OCI-LY7 (cell line): ENCODE measurements at regions not wholly inside any gene's neighbourhood (a gene's known extent, or its start where the extent isn't known, plus 50 kb on each side); places are given as distances from the start of the nearest gene placed in this dataset.

ENCODE experiments used
- BruUV-seq: library from RNA; stranded (reverse); fragments of 400-500 nt; replicated peaks from 2 replicates; lab custom pipeline; 2021; lab: Mats Ljungman, UMichigan
- CTCF ChIA-PET: fragments of 300-600 bp; sonication (Branson Sonifier 250); formaldehyde crosslinking; loops from one replicate; lab custom pipeline; 2022; ENCODE audit warnings: antibody characterized with exemption; ENCODE audit not compliant: unreplicated experiment; lab: Charles Lee
- POLR2A ChIA-PET: fragments of 300-600 bp; sonication (Branson Sonifier 250); formaldehyde crosslinking; loops from one replicate; lab custom pipeline; 2022; ENCODE audit warnings: antibody characterized with exemption; lab: Charles Lee
- DNase-seq: peaks from one replicate; pipeline ENCODE4 v3.0.0-alpha.2; 2015; ENCODE audit warnings: low spot score
- H2AFZ ChIP-seq: fragments of 200-600 bp; sonication (generic), shearing (Covaris generic); 2 replicates; pipeline ENCODE4 v1.6.1; 2014; ENCODE audit warnings: mild to moderate bottlenecking, antibody characterized with exemption, low read length, moderate library complexity
- H3K27ac ChIP-seq: fragments of 200-600 bp; sonication (generic); 2 replicates; pipeline ENCODE4 v1.5.1; 2014; ENCODE audit warnings: mixed run types, low read depth, mild to moderate bottlenecking, moderate library complexity, low read length, inconsistent platforms; ENCODE audit not compliant: poor library complexity, severe bottlenecking
- H3K36me3 ChIP-seq: fragments of 200-600 bp; sonication (generic); 2 replicates; pipeline ENCODE4 v1.6.1; 2014; ENCODE audit warnings: mild to moderate bottlenecking, antibody characterized with exemption, low read length, moderate library complexity, mixed read lengths; ENCODE audit not compliant: insufficient read depth
- H3K4me1 ChIP-seq: fragments of 200-600 bp; sonication (generic); 2 replicates; pipeline ENCODE4 v1.5.1; 2014; ENCODE audit warnings: mild to moderate bottlenecking, low read length; ENCODE audit not compliant: insufficient read depth, poor library complexity, severe bottlenecking
- H3K4me2 ChIP-seq: fragments of 200-600 bp; sonication (generic); 2 replicates; pipeline ENCODE4 v1.6.1; 2014; ENCODE audit warnings: mild to moderate bottlenecking, low read length
- H3K4me3 ChIP-seq: fragments of 200-600 bp; sonication (generic); 2 replicates; pipeline ENCODE4 v1.5.1; 2014; ENCODE audit warnings: mild to moderate bottlenecking, low read depth, low read length; ENCODE audit not compliant: poor library complexity, severe bottlenecking
- H3K79me2 ChIP-seq: fragments of 200-600 bp; sonication (generic); 2 replicates; pipeline ENCODE4 v1.6.1; 2016; ENCODE audit warnings: low read depth, mild to moderate bottlenecking, low read length, moderate library complexity, mixed read lengths; ENCODE audit not compliant: insufficient read depth
- H3K9me2 ChIP-seq: fragments of 200-600 bp; sonication (generic); 2 replicates; pipeline ENCODE4 v1.6.1; 2016; ENCODE audit warnings: mild to moderate bottlenecking, low read length, mixed read lengths; ENCODE audit not compliant: insufficient read depth
- H3K9me3 ChIP-seq: fragments of 200-600 bp; sonication (generic); 2 replicates; pipeline ENCODE4 v1.6.1; 2014; ENCODE audit warnings: mild to moderate bottlenecking, mixed run types, low read length, mixed read lengths
- H4K20me1 ChIP-seq: fragments of 200-600 bp; sonication (generic); 2 replicates; pipeline ENCODE4 v1.6.1; 2014; ENCODE audit warnings: mild to moderate bottlenecking, antibody characterized with exemption, low read length, moderate library complexity, mixed read lengths; ENCODE audit not compliant: insufficient read depth
- CTCF ChIP-seq: fragments of 200-600 bp; sonication (generic); conservative IDR thresholded peaks from 2 replicates; pipeline ENCODE4 v1.5.1; 2014; ENCODE audit warnings: mild to moderate bottlenecking, antibody characterized with exemption, low read length, moderate library complexity, mixed read lengths
- EZH2phosphoT487 ChIP-seq: fragments of 200-600 bp; sonication (generic); IDR thresholded peaks from 2 replicates; pipeline ENCODE4 v1.6.1; 2018; ENCODE audit warnings: low read depth, borderline replicate concordance, mild to moderate bottlenecking, mixed run types, antibody characterized with exemption, low read length, moderate library complexity, mixed read lengths
- intact Hi-C: fragments of 100-400 bp; cut with micrococcal nuclease; formaldehyde crosslinking; loops from one replicate; pipeline ENCODE4 v1.10.0; 2022; ENCODE audit not compliant: unreplicated experiment

DNA sequence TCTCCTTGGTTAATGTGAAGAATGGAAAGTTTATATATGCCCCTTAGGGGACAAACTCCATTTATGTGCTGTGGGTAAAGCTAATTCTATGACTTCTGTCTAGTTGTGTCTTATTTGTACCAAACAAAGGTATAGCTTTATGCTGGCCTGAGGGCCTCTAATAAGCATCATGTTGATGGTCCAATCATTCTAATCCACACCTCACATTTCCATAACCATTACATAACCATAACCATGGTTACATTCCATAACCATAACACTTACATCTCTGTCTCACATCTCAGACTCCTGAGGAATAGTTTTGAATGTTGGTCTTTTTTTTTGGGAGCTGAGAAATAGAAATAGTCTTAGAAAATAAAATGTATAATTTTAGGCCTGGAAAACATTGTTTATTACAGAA lies 1097.1 kb downstream of the FLRT2 start:
- ChIA-PET POLR2A (interaction anchor here (0.6 kb wide), 1 partner anchor 284 kb away, joined by 3 read pairs; no protein-coding TSS in a partner anchor), CTCF (no interaction called here)
- no peak for TF ChIP-seq EZH2phosphoT487
- no peak for TF ChIP-seq CTCF

GRCh38 chr14:86626530-86626929 lies 1096.6 kb downstream of the FLRT2 start:
- Histone ChIP-seq H3K4me2 (no peak overlapping the region), H3K36me3 (no peaks in the 10 kb centered on the region), H3K9me2 (no peaks in the 10 kb centered on the region), H4K20me1 (no peaks in the 10 kb centered on the region), H3K4me3 (no peak overlapping the region), H3K79me2 (no peaks in the 10 kb centered on the region), H3K27ac (no peak overlapping the region), H3K9me3 (no peaks in the 10 kb centered on the region), H2AFZ (no peak overlapping the region), H3K4me1 (no peaks in the 10 kb centered on the region)
- CTCF ChIA-PET = no interaction called here
- POLR2A ChIA-PET = no interaction called here
- TF ChIP-seq EZH2phosphoT487 (no peak), CTCF (no peak)
- intact Hi-C loops = no loop called here
- BruUV-seq = no TSS peak
- DNase-seq = no peak

More for the DNA sequence above, 1097.1 kb downstream of the FLRT2 start:
- Histone ChIP-seq H3K36me3 (no peaks in the 10 kb centered on the region), H3K9me2 (no peaks in the 10 kb centered on the region), H3K4me3 (no peak overlapping the region), H4K20me1 (no peaks in the 10 kb centered on the region), H3K27ac (no peak overlapping the region), H3K4me2 (no peak overlapping the region), H3K79me2 (no peaks in the 10 kb centered on the region), H3K4me1 (no peaks in the 10 kb centered on the region), H3K9me3 (no peaks in the 10 kb centered on the region), H2AFZ (no peak overlapping the region)
- no peak for DNase-seq
- intact Hi-C loops = no loop called here
- no TSS peak for BruUV-seq

GRCh38 chr14:86625637-86626036 lies 1095.7 kb downstream of the FLRT2 start:
- H4K20me1 ChIP-seq = no peaks in the 10 kb centered on the region
- intact Hi-C loops = no loop called here
- H3K9me2 ChIP-seq = no peaks in the 10 kb centered on the region
- H3K9me3 ChIP-seq = no peaks in the 10 kb centered on the region
- POLR2A ChIA-PET = no interaction called here
- H3K36me3 ChIP-seq = no peaks in the 10 kb centered on the region
- CTCF ChIA-PET = no interaction called here
- H2AFZ ChIP-seq = no peak overlapping the region
- H3K4me3 ChIP-seq = no peak overlapping the region
- H3K4me2 ChIP-seq = no peak overlapping the region
- no TSS peak for BruUV-seq
- DNase-seq = no peak
- no peaks in the 10 kb centered on the region for H3K4me1 ChIP-seq
- no peak overlapping the region for H3K27ac ChIP-seq
- no peak for TF ChIP-seq EZH2phosphoT487
- no peak for TF ChIP-seq CTCF
- no peaks in the 10 kb centered on the region for H3K79me2 ChIP-seq
